Adrenal gland (tissue), 9 donors: ENCODE measurements at regions not wholly inside any gene's neighbourhood (a gene's known extent, or its start where the extent isn't known, plus 50 kb on each side); places are given as distances from the start of the nearest gene placed in this dataset.

Source experiments
- DNase-seq, 7 donors: peaks; one replicate each; pipeline ENCODE4 v3.0.0-alpha.2; 2019 to 2020
- H3K27ac ChIP-seq, 5 donors: fragments of 200-600 bp; sonication (generic) in 4 of 5; 1 replicate in 3 of 5; 2 replicates in 2 of 5; pipeline versions ENCODE4 v1.5.1 to v1.8.0; 2016 to 2020; ENCODE audit warnings: mild to moderate bottlenecking in 1 of 5
- H3K27me3 ChIP-seq: fragments of 200-600 bp; 2 replicates; pipeline ENCODE4 v1.8.0; 2021
- H3K36me3 ChIP-seq, 2 donors: fragments of 200-600 bp; replicated peaks in 1 of 2; 1 replicate in 1 of 2; 2 replicates in 1 of 2; pipeline versions ENCODE4 v1.5.1 to v1.8.0; 2018 to 2022
- H3K4me1 ChIP-seq, 2 donors: fragments of 200-600 bp; replicated peaks in 1 of 2; 1 replicate in 1 of 2; 2 replicates in 1 of 2; pipeline versions ENCODE4 v1.5.1 to v1.8.0; 2018 to 2021
- H3K4me3 ChIP-seq, 4 donors: fragments of 200-600 bp; sonication (generic) in 3 of 4; one replicate each; pipeline ENCODE4 v1.5.1; 2016 to 2018
- H3K9me3 ChIP-seq, 3 donors: fragments of 200-600 bp; sonication (generic) in 1 of 3; replicated peaks in 1 of 3; 1 replicate in 2 of 3; 2 replicates in 1 of 3; pipeline versions ENCODE4 v1.5.1 to v1.8.0; 2016 to 2021
- POLR2A ChIP-seq, 2 donors: fragments of 450-650 bp; IDR thresholded peaks; one replicate each; pipeline ENCODE4 v1.6.1; 2017; ENCODE audit warnings: antibody characterized with exemption in 2 of 2, mild to moderate bottlenecking in 2 of 2, moderate library complexity in 1 of 2
- WGBS, 4 donors: extraction: QIAGEN DNeasy Blood & Tissue Kit in 2 of 4; methylation state at CpG; one replicate each; pipeline versions ENCODE4 v1.1.5 to v1.1.7; 2013 to 2017; 5-methylcytosine and 5-hydroxymethylcytosine counted together
- intact Hi-C, 2 donors: fragments of 100-400 bp; cut with DNase I; formaldehyde crosslinking; loops; one replicate each; pipeline versions ENCODE4 v1.14.1 to v1.15.0; 2022 to 2023
- TF ChIP-seq, protein P1 (sequence below), 6 experiments: fragments of 450-650 bp in 4 of 6; fragments of 200-600 bp in 2 of 6; sonication (generic) in 1 of 6; IDR thresholded peaks; 1 replicate in 5 of 6; 2 replicates in 1 of 6; pipeline versions ENCODE4 v1.5.1 to v1.8.0; 2016 to 2021; ENCODE audit warnings: antibody characterized with exemption in 6 of 6, mild to moderate bottlenecking in 2 of 6, moderate library complexity in 1 of 6
- donor health status: healthy with polysubstance abuse.
- donor health status: Bipolar disorder and iron deficiency.
- donor health status: DM: yes; HTN: yes; CAD: no.
- donor health status: DM: no; HTN: no; CAD: no.
- donor health status: DM: no; HTN: no; CAD: no.

DNA sequence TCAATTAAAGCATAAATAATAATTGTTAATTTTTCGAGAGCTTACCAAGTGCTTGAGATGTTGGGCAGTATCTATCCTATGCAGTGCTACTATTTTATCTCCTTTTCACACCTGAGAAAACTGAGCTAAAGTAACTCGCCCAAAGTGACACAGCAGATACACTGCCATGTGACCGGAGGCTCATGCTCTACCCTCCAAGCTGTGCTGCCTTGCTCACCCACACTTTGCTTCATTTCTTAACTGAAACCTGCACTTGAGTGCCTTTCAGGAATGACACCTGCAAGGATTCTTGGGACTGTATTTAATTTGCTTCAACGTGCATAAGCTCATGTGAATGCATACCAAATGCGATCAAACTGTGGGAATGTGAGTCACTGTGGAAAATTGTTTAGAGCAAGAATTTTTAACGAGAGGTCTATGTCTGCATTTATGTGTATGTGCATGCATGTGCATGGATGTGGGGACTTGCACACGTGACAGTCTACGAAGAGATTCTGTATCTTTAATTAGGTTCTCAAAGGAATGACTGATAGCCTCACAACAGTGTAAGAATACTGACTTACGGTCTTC, 119.2 kb downstream of the ADCYAP1R1 start:
- H3K9me3 ChIP-seq = no peaks in the 10 kb centered on the region
- intact Hi-C loops = no loop called here
- H3K27me3 ChIP-seq = no peaks in the 10 kb centered on the region
- DNase-seq = no peak
- WGBS, 4 donors = 67 to 84% (median 75%) methylated on average over 9 of the region's 9 CpGs
- H3K4me1 ChIP-seq = no peaks in the 10 kb centered on the region
- no peak overlapping the region for H3K27ac ChIP-seq
- no peaks in the 10 kb centered on the region for H3K36me3 ChIP-seq
- TF ChIP-seq, protein P1, sequence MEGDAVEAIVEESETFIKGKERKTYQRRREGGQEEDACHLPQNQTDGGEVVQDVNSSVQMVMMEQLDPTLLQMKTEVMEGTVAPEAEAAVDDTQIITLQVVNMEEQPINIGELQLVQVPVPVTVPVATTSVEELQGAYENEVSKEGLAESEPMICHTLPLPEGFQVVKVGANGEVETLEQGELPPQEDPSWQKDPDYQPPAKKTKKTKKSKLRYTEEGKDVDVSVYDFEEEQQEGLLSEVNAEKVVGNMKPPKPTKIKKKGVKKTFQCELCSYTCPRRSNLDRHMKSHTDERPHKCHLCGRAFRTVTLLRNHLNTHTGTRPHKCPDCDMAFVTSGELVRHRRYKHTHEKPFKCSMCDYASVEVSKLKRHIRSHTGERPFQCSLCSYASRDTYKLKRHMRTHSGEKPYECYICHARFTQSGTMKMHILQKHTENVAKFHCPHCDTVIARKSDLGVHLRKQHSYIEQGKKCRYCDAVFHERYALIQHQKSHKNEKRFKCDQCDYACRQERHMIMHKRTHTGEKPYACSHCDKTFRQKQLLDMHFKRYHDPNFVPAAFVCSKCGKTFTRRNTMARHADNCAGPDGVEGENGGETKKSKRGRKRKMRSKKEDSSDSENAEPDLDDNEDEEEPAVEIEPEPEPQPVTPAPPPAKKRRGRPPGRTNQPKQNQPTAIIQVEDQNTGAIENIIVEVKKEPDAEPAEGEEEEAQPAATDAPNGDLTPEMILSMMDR (IDR thresholded peaks at IDR 0.05) = no peak
- TF ChIP-seq POLR2A (IDR thresholded peaks at IDR 0.05) = no peak
- no peak overlapping the region for H3K4me3 ChIP-seq
